ENCODE measurements at regions not wholly inside any gene's neighbourhood (a gene's known extent, or its start where the extent isn't known, plus 50 kb on each side); places are given as distances from the start of the nearest gene placed in this dataset.

DNA sequence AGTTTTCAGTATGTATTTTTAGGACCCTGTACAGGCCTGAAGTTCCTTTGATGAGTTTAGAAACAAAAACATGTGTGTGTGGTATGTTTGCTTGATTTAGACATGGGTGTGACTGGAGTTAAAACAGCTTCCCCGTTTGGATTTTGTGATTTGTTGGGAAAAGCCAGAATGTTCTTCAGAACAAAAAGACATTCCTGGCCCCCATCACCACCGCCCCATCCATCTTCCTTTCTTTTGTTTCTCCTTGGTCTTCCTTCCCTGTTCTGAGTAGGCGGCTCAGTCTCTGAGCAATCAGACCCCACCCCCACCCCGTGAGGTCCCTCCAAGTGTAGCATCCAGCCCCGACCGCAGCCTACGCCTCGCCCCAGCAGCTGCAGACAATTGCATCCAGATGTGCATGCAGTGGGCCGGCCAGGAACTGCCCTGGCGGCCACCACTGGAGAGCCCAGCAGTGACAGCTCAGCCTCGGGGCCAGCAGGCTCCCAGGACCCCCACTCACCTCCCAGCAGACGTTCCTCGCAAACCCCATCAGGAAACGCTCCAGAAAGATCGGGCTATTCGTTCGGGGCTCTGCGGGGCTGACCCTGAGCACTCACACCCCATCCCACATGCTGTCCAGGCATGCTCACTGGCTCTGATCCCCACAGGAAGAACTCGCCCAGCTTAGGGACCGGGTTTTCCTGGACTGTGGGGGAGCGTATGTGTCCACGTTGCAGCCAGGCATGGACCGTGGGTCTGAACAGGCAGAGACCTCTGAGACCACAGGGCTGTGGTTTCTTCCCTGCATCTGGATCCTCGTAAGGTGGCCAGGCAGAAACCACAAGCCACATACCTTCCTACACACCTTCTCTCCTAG is 99.8 kb upstream of the CDH5 start:
- no peak for DNase-seq (ENCODE audit: low read depth, low spot score)

DNA sequence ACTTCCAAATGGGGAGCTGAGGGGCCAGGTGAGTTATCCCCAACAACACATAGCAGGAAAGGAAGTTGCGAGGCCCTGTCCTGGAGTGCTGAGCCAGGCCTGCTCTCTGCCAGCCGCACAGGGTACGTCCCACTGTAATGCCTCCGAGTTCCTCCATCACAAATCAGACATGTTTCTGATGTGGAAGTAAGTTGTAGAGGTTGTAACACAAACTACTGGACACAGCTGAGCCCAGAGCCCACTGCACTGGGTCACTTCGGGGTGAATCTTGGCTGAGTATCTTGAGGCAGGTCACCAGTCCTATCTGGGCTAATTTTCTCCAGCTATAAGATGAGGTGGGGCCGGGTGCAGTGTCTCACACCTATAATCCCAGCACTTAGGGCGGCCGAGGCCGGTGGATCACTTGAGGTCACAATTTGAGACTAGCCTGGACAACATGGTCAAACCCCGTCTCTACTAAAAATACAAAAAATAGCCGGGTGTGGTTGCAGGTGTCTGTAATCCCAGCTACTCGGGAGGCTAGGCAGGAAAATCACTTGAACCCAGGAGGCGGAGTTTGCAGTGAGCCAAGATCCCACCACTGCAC is 100.8 kb upstream of the CDH5 start:
- DNase-seq (ENCODE audit: low read depth, low spot score) = no peak

DNA sequence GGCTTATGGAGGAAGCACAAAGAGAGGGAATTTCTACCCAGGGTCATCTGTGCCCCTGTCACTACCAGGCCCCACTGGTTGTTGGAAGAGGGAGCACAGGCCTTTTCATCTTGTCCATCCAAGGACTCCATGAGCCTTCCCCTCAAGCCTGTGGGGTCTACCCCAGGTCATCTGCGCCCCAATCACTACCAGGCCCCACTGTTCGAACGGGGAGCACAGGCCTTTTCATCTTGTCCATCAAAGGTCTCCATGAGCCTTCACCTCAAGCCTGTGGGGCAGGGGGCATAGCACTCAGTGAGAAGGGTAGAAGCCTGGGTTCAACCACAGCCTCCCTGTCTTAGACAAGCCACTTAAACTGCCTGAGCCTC is 101.5 kb upstream of the CDH5 start:
- DNase-seq (ENCODE audit: low read depth, low spot score) = no peak

DNA sequence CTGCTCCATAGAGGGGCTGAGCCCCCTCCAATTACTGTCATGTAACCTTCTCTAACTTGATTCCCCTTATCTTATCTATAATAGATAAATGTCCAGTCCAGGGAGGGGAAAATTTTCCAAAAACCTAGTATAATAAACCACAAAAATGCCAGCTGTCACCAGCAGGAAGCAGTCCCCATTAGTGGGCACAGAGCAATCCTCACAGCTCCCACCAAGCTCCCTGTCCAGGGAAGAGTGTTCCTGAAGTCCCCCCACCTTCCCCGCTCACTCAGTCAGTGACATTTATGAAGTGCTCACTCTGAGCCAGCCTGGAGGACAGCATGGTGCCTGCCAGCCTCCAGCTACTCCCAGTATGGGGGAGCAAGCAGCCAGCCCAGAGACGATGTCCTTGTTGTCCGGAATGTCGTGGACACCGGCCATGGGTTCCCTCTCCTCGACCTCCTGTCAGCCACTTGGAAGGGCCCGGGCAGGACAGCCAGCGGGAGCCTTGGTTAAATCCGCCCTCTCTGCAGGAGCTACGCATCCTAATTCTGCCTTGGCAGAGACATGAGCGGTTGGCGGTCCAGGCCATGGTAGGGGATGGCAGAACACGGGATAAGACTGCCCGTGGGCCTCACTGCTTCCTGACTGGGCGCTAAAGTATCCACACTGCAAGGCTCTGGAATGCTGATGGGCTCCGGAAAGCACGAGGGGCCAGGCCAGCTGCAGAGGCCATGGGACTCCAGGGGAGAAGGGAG is 102.0 kb upstream of the CDH5 start:
- no peak for DNase-seq (ENCODE audit: low read depth, low spot score)

DNA sequence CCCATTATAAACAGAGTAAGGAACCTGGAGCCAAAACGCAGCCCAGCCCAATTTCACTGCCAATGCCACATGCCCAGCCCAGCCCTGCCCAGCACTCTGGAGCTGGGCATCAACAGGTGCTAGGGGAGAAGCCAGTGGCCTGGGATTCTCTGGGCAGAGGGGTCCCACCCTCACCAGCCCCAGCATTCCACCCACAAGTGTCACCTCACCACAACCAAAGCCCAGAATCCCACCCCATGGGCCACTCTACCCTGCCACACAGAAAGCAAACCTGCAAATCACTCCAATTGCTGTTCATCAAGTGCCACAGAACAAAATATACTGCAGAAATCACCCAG is 102.5 kb upstream of the CDH5 start:
- DNase-seq (ENCODE audit: low read depth, low spot score) = no peak

DNA sequence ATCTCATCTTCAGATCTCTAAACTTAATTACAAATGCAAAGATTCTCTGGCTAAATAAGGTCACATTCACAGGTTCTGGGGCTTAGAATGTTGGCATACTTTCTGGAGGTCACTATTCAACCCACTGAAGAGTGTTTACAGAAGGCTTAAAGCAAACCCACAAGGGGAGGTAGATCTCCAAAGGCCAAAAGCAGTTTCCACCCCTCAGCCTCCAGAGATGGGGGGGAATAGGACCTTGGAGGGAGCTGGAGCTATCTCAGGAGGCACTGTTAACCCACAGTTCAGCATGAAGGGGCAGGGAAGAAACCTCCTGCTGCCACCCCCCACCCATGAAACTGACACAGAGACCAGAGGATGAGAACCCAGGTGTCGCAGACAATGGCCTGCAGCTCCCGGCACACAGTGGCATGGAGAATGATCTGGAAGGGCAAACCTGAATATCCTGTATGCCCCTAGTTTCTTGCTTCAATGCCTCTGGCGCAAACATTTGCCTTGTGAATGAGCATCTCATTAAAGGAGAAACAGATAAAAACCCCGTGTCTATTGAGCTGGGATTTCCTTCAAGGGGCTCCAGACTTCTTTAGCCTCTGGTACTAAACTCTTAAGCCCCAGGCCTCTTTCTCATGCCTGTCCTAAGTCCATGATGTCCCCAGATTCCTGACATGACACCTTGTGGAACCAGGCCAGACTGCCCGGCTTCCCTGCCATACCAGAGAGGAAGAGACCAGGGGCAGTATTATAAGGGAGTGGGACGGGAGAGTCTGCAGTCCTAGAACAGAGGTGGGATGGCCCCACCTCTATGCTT is 103.1 kb upstream of the CDH5 start:
- DNase-seq (ENCODE audit: low read depth, low spot score) = no peak

DNA sequence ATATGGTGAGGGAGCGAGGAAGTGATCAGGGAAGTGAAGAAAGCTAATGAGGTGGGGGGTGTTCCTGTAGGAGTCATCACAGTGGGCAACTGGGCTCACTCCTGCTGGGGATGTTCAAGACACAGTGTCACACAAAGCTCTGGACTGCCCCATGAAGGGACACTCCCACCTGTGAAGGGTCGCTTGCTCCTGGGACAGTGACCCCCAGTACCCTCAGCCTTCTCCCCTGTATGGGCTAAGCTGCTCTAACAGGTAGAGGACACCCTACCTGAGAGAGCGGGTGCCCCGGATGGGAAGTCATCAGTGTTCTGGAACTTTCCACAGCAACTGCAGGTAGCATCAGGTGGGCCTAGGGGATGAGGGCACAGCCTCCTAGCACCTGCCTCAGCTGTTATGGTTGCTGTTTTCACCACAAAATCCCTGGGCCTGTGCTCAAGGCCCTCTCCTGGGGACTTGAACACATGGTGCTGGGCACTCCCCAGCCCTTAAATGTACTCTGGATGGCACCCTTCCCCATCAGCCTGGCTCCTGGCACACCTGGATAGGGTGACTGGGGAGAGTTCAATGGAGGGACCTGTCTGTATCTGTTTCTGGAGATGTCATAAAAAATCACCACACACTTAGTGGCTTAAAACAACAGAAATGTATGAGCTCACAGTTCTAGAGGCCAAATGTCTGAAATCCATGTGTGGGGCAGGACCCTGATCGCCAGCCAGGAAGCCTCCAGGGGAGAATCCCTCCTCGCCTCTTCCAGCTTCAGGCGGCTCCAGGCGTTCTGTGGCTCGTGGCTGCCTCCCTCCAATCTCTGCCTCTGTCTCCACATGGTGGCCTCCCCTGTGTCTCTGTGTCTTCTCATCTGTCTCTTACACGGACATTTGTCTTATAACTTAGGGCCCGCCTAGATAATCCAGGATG is 104.0 kb upstream of the CDH5 start:
- DNase-seq (ENCODE audit: low read depth, low spot score) = no peak

DNA sequence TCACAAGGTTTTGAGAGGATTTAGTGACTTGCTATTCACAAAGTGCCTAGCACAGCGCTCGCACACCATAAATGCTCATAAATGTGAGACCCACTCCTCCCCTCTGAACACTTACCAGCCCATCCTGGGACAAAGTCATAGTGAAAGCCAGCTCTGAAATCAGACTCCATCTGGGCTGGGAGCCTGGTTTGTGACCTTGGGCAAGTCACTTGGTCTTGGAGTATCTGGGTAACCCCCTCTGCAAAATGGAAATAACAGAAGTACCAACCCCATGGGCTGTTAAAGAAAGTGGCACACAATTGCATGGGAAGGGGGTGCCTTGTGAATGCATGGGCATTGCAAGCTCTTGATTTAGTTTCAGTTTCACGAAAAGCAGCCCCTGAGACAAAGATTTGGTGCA is 104.7 kb upstream of the CDH5 start:
- DNase-seq (ENCODE audit: low read depth, low spot score) = no peak

DNA sequence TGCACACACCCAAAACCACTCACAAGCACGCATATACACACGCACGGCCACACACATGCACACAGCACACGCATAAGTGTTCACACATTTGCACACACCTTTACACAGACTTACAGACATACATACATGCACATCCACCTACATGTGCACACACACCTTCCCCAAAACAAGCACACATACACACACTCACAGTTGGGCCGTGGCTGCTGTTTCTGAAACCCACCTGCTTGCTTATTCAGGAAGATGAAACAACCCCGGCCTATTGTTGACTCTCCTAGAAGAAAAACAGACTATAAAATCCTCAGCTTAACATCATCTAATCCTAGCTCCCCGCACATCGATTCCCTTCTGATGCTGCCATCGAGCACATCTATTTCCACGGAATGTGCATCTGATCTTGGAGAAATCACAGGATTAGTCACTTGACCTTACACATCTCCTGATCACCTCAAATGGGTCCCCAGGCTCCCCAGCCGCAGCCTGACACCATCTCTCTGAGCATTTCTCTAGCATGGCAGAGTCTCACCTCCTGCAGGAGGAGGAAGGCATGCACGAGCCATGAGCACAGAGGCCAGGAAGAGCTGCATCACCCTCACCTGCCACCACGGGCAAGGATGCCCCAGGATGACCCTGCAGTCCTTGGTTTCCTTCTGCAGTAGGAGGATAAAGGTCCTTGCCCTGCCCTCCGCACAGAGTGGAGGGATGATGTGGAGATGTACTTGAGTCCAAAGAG is 105.8 kb upstream of the CDH5 start:
- DNase-seq (ENCODE audit: low read depth, low spot score) = no peak

DNA sequence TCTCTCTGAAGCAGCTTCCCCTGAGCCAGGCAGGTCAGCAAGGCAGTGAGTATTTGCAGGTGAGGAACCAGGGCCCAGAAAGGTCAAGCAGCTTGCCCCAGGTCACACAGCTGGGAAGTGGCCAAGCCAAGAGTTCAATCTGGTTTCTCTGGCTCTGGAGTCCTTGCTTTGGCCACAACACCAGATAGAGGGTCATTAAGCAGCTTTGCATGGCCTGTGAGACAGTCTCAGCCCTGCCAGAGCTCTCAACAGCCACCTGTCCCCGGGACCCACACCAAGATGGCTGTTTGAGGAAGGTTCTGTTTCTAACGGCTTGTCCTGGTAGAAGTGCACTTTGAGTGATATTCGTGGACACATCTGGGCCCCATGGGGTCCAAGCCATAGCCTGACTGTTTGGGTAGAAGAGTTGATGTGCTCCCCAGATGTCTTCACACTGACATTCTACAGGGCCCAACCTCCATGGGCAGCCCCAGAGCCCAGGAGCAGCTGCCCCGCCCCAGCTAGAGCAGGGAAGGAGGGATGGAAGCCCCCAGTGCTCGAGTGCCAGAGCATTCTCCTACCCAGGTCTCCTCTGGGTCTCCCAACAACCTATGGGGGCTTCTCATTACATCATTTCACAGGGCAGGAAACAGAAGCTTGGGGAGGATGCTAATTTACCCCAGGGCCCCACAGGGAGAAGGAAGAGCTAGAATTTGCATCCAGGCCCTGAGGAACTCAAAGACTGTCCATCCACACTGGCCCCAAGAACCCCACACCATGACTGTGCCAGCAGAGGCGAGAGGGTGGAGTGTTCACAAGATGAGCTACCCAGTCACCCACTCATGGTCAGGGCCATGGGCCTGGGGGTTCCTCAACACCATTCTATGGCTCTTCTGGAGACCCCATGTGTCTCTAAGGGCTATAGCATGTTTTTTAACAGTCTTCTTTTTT is 107.3 kb upstream of the CDH5 start:
- no peak for DNase-seq (ENCODE audit: low read depth, low spot score)

DNA sequence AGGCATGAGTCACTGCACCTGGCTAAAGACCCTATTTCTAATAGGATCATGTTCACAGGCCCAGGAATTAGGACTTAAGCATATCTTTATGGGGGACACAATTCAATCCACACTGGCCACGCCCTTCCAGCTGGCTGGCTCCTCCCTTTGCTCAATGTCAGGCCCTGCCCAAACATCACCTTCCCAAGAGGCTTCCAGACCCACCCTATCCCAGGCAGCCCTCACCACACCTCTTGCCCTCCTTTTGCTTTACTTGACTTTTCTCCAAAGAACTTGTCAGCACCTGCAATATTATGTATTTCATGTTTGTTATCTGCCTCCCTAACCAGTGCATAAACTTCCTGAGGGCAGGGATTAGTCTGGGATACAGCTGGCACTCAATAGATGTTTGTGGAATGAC is 109.6 kb upstream of the CDH5 start:
- no peak for DNase-seq (ENCODE audit: low read depth, low spot score)

DNA sequence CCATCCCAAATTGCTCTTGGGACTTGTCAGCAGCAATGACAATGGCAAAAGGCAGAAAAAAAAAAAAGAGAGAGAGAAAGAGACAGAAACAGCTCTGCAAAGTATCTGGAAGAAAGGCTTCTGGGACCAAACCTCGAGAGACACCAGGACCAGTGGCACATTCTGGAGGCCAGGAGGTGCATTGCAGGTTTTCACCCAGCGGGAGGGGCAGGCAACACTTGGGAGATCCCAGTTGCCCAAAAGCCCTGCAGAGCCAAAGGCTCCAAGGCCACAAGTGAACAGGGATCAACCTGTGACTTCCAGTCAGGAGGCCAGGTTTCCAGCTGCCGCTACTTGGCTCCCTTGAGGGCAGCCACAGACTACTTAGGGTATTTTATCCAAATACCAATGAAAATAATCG is 110.8 kb upstream of the CDH5 start:
- no peak for DNase-seq (ENCODE audit: low read depth, low spot score)

DNA sequence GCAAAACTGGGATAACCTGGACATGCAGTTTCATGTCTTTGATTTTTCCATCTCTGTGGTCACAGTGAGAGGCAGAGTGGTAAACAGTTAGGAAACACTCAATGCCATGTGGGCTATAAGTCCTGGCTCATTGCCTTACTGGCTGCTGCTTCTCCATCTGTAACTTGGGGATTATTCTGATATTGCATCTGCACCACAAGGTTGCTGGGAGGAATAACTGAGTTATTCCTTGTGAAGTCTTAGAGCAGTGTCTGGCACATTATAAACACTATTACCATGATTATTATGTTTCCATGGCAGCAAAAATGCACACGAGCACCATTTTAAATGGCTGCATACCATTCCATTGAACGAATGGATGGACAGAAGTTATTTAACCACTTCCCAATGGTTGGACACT is 111.7 kb upstream of the CDH5 start:
- no peak for DNase-seq (ENCODE audit: low read depth, low spot score)

DNA sequence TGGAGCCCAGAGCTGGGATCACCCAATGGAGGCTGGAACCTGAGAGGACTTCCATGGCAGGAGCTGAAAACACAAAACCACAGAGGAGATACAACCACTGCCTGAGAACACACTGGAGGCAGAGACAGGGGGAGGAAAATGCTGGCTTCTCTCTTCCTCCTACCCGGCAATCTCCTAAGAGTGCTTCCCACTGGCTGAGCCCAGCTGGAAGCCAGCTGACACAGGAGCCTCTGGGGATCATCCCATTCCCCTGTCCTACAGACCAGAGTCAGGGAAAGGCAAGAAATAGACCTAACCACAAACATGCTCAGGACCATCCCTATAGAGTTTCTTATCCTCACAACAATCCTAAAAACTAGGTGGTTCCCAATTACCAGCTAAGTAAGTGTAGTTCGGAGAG is 112.4 kb upstream of the CDH5 start:
- no peak for DNase-seq (ENCODE audit: low read depth, low spot score)

DNA sequence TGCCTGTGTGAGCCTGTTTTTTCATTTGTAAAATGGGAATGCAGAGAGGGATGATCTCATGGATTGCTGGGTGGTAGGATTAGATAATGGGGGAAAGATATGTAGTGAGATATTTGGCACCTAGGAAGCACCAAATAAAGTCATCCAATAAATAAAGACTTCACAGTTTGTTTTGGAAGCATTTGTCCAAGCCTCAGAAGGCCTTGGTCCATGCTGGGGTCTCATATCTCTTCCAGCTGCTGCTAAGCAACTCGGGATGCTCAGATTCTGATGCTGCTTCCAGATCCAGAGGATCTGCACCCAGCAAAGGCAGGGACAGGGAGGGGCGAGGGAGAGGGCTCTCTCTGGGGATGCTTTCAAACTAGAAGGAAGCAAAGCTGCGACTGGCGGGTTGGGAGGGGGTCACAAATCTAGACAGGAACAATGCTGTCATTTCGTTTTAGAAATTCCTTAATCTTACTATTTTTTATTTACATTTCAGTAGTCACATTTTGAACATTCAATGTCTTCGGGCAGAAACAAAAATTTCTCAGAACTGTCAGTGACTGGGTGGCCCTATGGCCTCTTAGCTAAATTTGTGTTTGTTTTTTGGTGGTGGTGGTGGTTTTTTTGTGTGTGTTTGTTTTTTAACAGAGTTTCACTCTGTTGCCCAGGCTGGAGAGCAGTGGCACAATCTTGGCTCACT is 114.9 kb upstream of the CDH5 start:
- DNase-seq (ENCODE audit: low read depth, low spot score) = no peak

DNA sequence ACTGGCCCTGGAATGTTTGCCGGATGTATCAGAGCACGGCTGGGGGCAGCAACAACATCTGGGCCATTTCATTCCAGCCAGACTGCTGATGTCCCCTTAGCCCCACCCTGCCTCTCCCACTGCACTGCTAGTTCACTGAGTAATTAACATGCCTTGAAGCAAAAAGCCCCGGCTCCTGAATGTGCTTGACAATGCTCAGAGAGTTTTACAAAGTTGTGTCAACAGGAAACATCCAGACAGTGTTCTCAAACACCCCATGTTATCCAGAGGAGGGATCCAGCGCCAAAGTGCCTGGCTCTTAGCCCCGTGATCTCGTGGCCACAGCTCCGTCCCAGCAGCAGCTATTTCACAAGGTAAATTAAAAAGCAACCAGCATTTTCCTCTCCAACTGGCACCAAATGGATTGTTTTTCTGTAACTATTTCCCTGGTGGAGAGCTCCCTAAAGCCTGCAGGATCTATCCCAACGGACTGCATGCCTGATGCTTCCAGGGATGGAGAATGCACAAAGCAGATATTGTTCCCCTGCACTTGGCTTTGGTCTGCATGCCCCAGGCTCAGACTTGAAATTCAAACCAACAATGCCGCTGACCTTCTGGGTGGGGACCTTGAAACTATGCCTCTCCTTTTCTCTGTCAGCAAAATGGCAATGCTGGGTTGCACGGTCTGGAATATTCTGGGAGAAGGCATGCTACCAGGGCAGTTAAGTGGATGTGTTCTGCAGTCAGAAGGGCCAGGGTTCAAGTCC is 115.6 kb upstream of the CDH5 start:
- DNase-seq (ENCODE audit: low read depth, low spot score) = no peak

DNA sequence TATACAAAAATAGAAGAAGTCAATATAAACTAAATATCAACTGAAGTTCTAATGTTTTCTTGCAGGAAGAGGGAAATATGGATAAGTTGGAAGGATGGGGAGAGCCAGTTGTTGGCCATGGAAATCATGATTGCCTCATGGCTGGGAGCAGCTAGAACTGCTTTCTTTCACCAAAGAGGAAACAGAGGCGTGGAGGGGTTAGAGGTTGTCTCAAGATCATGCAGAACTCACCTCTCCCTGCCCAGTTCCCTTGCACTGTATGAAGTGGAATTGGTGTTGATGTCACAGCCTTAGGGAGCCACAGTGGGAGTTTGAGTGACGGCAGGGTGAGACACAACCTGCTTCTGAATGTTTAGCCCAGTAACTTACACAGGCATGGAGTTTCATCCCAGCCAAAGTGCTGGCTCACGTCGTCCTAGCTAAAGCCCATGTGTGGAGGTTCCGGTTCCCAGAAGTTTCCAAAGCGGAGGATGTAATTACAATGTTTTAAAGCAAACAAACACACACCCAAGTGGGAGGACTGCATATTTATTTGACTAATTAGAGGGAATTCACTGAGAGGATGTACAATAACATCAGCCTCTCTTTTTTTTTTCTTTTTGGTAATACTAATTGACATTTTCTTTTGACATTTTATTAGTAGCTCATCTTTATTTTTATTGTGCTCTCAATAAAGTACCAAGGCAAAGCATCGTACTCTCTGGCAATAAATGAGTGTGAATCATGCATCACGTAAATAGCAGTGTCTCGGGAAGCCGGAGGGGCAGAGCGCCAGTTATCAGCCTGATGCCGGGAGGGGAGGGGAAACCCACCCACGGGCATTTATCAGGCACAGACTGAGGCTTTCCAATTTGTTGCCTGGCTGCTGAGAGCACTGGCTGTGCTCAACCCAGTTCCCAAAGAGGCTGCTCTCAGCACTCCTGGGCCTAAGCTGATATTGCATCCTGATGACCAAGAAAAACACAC is 118.7 kb upstream of the CDH5 start:
- no peak for DNase-seq (ENCODE audit: low read depth, low spot score)
